HG02642 (cell line): ENCODE measurements at regions not wholly inside any gene's neighbourhood (a gene's known extent, or its start where the extent isn't known, plus 50 kb on each side); places are given as distances from the start of the nearest gene placed in this dataset.

ENCODE experiments used
- ATAC-seq: cut with Tn5 transposase; IDR thresholded peaks from one replicate; pipeline ENCODE4 v1.9.1; 2021; ENCODE audit warnings: mild to moderate bottlenecking; ENCODE audit not compliant: unreplicated experiment, poor library complexity

- ATAC-seq, result no peak
These were observed 153.4 kb upstream of the MPDZ start for GRCh38 chr9:13432904-13433303.

GRCh38 chr9:13431692-13432091 is 152.2 kb upstream of the MPDZ start:
- ATAC-seq, result no peak

- ATAC-seq, result no peak
These were observed 151.7 kb upstream of the MPDZ start for GRCh38 chr9:13431222-13431536.

GRCh38 chr9:13430368-13431221 is 151.1 kb upstream of the MPDZ start:
- no peak for ATAC-seq

- no peak for ATAC-seq
These were observed 150.1 kb upstream of the MPDZ start for GRCh38 chr9:13429301-13430190.

- no peak for ATAC-seq
These were observed 149.3 kb upstream of the MPDZ start for GRCh38 chr9:13428766-13429165.

GRCh38 chr9:13427587-13427986 is 148.1 kb upstream of the MPDZ start:
- no peak for ATAC-seq

GRCh38 chr9:13426606-13427005 is 147.1 kb upstream of the MPDZ start:
- no peak for ATAC-seq

GRCh38 chr9:13424872-13425271 is 145.4 kb upstream of the MPDZ start:
- no peak for ATAC-seq

GRCh38 chr9:13424204-13424603 is 144.7 kb upstream of the MPDZ start:
- no peak for ATAC-seq

GRCh38 chr9:13414349-13414748 is 134.9 kb upstream of the MPDZ start:
- no peak for ATAC-seq

- no peak for ATAC-seq
These were observed 132.8 kb upstream of the MPDZ start for GRCh38 chr9:13412331-13412730.

GRCh38 chr9:13411791-13412190 is 132.3 kb upstream of the MPDZ start:
- ATAC-seq, result no peak

GRCh38 chr9:13410566-13411031 is 131.1 kb upstream of the MPDZ start:
- no peak for ATAC-seq

GRCh38 chr9:13397661-13398060 is 118.2 kb upstream of the MPDZ start:
- no peak for ATAC-seq

GRCh38 chr9:13397220-13397619 is 117.7 kb upstream of the MPDZ start:
- ATAC-seq, result no peak

GRCh38 chr9:13396418-13396817 is 116.9 kb upstream of the MPDZ start:
- ATAC-seq, result no peak

- ATAC-seq, result no peak
These were observed 115.7 kb upstream of the MPDZ start for GRCh38 chr9:13395156-13395555.

GRCh38 chr9:13388157-13388556 is 108.7 kb upstream of the MPDZ start:
- no peak for ATAC-seq

GRCh38 chr9:13387734-13388067 is 108.2 kb upstream of the MPDZ start:
- ATAC-seq, result no peak

GRCh38 chr9:13386935-13387733 is 107.6 kb upstream of the MPDZ start:
- ATAC-seq, result no peak
